GM21381 (cell line): ENCODE measurements at regions not wholly inside any gene's neighbourhood (a gene's known extent, or its start where the extent isn't known, plus 50 kb on each side); places are given as distances from the start of the nearest gene placed in this dataset.
A peak's percentile ranks its signal among the peaks of the same experiment; 100 is the strongest.
"Not testable (repeated sequence)": the region's sequence is repeated elsewhere in the genome, so short reads cannot be mapped to it uniquely, and the experiment has no call there.

ENCODE experiments used
- ATAC-seq: cut with Tn5 transposase; IDR thresholded peaks from one replicate; pipeline ENCODE4 v1.9.1; 2021; ENCODE audit warnings: mild to moderate bottlenecking, moderate library complexity; ENCODE audit not compliant: unreplicated experiment

DNA sequence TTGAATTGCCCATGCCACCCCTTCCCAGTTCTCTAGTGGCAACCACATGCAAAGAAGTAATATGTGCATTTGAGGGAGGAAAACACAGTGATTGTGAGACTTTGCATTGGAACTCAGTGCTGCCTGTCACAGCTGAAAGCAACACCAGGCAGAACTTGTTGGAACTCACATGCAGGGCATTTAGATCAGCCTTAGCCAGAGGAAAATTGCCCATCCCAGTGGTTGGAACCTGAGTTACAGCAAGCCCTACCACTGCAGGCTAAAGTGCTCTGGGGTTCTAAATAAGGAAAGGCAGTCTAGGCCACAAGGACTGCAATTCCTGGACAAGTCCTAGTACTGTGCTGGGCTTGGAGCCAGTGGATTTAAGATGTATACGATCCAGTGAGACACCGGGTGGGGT lies 245.3 kb upstream of the UFL1 start:
- no peak for ATAC-seq

DNA sequence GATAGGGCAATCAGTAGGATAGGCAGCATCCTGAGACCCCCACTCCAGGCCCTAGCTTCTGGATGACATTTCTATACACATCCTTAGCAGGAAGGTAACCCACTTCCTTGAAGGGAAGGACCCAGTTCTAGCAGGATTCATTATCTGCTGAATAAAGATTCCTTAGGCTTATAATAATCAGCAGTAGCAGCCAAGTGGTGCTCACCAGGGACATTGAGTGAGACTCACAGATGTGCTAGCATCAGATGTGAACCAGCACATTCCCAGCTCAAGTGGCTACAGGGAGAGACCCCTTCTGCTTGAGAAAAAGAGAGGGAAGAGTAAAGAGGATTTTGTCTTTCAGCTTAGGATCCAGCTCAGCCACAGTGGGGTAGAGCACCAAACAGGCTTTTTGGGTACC lies 244.8 kb upstream of the UFL1 start:
- no peak for ATAC-seq

DNA sequence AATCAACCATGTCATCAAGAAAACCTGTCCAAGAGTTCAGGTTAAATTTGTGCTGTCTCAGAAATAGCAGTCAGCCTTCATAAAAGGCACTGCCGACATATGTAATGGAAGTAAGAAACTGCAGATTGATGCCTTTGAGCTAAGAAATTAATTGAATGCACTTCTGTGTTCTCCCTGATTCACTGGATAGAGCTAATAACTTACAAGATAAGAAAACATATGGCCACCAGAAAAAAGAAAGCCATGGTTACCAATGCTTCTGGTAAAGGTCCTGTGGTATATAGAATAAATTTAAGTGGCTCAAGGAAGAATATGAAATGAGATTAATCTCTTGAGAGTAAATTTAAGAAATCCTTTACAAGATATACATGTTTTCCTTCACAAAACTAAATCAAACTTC lies 242.5 kb upstream of the UFL1 start:
- ATAC-seq, result no peak

DNA sequence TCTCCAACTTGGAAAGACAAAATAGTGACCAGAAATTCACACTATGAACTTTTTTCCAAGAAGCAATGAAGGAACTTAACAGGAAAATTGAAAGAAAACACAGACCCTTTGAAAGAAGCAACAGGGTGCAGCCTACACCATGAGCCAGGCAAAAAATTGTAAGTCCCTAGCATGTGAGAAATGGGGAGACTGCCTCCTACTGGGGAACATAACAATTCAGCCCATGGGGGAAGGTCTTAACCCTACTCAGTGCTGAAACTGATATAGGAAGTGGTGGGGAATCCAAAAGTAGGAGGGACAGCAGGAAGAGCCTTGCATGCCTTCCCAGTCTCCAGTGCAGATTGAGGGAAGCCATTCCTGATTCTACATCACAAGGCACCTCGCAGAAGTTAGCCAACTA lies 235.1 kb upstream of the UFL1 start:
- ATAC-seq, result no peak

DNA sequence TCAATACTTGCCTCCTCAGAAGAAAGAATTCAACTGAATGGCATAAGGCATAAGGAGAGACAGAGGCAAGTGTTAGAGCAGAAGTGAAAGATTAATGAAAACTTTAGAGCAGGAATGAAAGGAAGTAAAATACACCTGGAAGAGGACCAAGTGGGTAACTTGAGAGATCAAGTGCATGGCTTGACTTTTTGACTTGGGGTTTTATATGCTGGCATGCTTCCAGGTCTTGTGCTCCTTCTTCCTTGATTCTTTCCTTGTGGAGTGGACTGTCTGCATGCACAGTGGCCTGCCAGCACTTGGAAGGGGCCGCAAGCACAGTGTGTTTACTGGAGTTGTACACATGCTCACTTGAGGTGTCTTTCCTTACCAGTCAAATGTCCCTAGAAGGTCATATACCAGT lies 222.1 kb upstream of the UFL1 start:
- no peak for ATAC-seq

DNA sequence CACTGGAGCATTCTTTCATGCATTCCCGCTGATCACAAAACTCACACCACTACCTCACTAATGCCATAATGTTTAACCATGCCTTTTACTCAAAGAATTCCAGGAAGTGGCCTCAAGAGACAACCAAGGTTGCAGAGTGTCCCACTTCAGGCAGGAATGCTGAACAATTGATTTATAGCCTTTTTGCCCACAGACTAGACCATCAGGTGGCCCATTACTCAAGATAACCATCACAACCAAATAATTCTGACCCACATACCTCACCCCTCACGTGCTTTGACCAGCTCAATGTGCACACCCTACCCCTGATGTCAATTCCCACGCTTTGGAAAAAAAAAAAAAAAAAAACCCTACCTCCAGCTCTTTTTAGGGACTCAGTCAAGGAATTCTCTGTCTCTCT lies 220.6 kb upstream of the UFL1 start:
- ATAC-seq, result no peak

DNA sequence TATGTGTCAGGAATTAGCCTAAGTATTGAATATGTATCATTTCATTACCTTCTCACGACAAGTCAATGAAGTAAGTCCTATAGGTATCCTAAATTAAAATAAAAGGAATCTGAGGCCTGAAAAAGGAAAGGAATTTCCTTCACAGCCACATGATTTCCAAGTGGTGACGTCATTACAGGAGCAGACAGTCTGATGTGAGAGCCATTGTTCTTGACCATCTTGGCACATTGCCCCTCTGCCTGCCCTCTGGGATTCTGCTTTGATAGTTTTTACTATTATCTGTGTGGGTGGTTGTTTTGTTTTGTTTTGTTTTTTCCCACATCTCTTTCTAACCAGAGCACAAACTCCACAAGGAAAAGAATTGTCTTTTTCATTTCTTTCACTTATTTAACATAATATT lies 219.8 kb upstream of the UFL1 start:
- no peak for ATAC-seq

DNA sequence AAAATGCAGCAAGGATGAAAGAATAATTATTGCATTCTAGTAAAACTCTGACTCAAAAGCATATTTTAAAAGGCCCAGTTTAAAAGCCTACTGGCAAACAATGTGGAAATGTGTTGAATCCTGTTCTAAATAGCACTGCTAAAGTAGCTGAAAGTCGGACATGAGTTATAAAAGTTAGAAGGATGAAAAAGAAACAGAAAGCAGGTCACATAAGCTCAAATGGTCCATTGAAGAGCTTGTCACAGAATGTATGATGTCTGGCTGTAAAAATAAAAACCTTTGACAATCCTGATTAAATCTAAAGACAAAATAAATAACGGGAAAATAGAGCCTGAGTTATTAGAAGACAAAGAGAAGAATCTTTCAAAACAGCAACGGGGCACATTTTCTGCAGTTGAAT lies 218.6 kb upstream of the UFL1 start:
- ATAC-seq, result no peak

DNA sequence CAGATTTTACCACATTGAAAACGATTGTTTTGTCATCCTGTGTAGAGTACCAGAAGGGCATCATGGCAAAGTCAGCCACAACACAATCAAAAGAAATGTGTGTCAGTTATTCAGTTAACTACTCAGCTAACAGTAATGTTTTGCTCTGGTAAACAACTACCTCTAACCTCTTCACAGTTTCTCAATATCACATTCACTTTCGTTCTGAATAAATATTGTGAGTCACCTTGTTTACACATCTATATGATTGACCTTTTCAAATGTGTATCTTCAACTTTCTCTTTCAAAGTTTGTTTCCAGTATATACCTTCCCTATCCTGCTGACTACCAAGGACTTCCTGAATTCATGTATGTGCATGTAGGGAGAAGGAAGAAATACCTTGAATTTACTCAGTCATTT lies 216.6 kb upstream of the UFL1 start:
- peak; percentile 96 for ATAC-seq

DNA sequence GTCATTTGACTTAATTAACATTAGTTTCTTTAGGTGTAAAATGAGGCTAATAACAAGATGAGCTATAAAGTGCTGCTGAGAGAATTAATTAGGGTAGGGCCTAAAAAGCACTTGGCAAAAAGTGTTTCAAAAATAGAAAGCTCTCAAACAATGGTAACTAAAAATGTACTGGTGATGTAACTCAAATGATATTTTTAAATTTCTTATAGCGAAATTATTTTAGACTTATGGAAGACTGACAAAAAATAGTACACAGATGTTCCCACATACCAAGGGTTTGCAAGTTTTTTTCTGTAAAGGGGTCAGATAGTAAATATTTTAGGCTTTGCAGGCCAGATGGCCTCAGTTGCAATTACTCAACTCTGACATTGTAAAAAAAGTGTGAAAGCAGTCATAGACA lies 190.7 kb upstream of the UFL1 start:
- ATAC-seq, result no peak

DNA sequence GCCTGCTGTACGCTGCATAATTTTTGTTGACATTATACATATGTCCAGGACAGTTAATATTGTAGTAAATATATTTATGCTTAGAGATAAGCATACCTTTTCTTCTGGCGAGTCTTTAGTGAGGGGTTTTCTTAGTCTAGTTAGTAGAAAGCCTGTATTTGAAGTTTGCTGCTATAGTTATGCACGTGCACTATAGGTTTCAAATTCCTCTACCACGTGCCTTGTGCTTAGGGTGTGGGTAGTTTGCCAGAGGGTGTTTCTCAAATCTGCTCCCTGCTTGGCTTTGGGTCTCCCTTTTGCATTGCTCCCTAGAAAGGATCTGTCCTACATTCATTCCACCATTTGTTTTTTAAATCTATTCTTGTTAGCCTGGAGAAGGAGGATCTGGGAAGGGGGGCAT lies 181.4 kb upstream of the UFL1 start:
- no peak for ATAC-seq

DNA sequence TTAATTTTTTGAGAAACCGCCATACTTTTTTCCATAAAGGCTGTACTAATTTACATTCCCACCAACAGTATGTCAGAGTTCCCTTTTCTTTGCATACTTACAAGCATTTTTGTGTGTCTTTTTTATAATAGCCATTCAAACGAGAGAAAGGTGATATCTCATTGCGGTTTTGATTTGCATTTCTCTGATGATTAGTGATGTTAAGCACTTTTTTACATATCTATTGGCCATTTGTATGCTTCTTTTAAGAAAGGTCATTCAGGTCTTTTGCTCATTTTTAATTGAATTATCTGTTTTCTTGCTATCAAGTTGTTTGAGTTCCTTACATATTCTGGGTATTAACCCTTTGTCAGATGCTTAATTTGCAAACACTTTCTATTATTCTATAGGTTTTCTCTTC lies 176.1 kb upstream of the UFL1 start:
- ATAC-seq, result no peak

DNA sequence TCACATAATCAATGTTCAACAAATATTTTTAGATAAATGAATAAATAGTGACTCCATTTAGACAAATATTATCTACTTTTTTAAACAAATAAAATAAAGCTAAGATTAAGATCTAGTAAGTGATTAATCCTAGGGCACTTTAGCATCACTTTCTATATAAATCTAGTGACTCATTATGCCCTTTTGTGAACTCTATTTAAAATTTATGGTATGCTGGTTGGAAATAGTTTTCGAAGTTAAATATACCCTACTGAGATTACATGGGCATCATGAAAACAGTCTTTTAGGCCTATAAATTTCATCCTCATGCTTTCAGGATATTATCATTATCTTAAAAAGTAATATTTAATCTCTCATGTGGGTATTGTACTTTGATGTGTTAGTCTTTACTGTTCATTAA lies 140.4 kb upstream of the UFL1 start:
- no peak for ATAC-seq

DNA sequence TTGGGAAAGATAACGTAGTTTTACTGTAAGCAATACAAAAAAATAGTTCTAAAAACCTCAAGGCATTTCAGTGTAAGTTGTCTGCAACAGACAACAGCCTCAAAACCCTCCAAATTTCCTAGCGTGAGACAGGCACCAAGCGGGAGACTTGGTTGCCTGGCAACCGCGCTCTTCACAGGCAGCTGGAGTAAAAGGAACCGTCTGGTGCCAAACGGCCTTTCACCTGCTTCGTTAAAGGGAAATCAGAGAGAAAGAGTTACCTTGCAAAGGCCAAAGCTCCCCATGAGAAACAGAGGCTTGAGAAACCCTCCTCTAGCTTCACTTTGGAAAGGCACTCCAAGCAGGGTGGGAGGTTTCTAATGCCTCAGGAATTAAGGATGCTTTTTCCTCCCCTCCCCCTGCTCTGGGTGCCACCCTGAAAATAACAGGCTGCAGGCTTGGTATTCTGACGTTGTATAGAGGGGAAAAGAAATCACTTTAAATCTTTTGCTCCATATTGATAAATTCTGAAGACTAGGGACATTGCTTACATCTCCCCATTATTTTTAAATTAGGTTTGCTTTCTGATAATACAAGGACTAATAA lies 129.7 kb upstream of the UFL1 start:
- ATAC-seq, result peak; percentile 54

DNA sequence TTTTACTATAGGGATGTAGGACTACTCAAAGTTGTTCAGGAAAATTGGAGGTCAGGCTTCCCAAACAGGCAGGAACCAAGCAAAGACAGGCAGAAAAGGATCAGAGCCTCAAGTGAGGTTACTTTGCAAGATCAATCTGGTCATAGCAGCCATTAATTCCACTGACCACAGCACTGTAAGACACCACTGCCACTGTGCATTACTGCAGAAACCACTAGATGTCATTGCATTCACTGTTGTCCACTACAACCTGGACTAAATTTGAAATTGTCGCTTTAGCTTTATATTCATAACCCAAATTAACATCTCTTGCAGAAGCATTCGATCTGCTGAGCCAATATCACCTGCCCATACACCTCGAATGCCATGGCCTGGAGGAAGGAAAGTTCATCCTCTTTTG lies 126.9 kb upstream of the UFL1 start:
- ATAC-seq, result peak; percentile 48

DNA sequence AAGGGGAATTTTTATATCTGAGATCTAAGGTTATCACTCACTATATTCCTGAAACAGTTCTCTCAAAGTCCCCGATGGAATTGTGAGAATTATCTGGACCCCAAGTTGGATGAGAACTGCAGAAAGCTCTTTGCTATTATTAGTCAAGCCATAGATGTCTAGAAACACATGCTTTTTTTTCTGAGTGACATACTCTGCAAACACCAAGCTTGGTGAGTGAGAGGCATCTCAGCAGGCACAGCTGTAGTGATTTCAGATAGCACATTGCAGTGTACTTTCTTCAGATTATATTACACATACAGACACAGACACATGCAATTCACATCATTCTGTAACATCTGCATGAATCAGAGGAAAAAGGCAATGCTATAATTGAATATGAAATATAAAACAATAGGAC lies 111.1 kb upstream of the UFL1 start:
- ATAC-seq, result no peak

DNA sequence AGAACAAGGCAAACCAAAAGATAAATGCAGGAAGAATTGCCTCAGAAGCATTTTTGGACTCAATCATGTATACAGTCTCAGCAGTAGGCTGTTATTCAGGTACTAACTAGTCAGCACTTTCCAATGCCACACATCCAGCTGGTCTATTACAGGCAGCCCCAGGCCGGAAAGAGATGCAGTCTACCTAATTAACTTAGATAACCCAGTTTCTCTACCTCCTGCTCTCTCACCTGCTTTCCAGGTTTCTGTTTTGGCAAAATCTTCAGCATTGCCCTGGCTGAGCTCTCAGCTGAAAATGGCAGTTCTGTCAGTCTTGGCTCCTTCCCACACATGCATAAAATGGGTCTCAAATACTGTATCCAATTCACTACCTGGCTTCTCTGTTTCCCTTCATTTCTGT lies 101.3 kb upstream of the UFL1 start:
- no peak for ATAC-seq

DNA sequence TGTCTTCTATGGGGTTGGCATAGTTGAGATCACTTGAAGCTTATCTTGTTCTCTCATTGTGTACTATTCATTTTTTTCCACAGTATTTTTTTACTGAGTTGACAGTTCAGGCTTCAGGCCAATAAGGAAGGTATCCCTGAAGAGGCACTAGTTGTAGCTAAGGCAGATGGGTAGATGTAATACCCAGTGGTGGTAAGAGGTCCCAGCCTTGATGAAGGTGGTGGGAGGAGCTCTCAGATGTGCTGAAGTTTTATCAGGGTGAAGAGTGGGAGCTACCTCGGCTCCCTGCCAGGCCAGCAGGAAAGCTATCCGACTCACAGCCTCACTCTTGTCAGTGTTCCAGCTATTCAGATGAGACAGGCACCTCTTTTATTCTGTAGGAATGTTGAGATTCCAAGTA lies 87.7 kb upstream of the UFL1 start:
- no peak for ATAC-seq

DNA sequence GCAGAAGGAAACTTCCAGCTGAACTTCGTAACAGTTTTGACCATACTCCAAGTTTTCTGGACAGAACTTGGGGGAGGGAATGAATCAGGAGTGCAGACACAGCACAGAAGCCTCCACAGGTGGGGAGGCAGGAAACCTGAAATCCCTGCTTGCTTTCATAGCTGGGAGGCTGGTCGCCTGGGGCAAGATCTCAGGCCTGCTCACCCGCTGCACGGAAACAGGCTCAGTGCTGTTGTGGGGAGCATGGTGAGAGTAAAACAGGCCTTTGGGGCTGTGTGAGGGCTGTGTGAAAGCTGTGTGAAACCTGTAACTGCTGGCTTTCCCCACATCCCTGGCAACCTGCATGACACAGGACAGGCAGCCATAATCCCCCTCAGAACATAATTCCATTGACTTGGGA lies 85.2 kb upstream of the UFL1 start:
- no peak for ATAC-seq

DNA sequence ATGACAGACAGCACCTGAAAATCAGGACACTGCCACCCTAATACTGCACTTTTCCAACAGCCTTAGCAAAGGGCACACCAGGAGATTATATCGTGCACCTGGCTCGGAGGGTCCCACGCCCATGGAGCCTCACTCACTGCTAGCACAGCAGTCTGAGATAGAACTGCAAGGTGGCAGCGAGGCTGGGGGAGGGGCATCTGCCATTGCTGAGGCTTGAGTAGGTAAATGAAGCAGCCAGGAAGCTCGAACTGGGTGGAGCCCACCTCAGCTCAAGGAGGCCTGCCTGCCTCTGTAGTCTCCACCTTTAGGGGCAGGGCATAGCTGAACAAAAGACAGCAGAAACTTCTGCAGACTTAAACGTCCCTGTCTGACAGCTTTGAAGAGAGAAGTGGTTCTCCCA lies 84.4 kb upstream of the UFL1 start:
- not testable (repeated sequence) for ATAC-seq

DNA sequence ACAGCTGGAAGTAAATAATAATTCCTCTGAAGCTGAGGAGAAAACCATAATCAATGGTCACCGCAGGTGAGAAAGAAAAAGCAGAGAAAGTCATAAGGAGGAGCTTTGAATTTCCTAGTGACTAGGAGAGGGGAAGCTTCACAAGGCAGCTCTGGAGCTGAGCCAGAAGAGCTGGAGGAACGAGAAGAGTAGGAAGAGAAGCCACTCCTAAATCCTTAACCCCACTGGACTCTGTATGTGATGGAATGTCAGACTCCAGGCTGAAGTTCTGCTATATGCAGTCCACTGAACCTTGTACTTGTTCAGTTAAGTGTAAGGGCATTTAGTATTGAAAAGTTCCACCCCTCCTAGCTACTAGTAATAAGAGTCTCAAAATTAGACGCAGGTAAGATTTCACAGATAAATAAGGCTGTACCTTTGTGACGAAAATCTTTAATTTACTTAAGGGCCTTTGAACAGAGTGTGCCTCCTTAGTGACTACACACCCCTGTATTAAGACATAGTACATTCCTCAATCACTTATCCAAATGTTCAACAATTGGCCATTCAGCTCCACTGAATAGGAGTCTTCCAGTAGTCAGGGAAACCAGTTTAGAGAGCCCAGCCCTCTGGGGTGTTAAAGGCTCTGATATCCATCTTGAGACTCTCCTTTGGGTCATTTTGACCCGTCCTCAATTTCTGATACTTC lies 71.4 kb upstream of the UFL1 start:
- ATAC-seq, result no peak

DNA sequence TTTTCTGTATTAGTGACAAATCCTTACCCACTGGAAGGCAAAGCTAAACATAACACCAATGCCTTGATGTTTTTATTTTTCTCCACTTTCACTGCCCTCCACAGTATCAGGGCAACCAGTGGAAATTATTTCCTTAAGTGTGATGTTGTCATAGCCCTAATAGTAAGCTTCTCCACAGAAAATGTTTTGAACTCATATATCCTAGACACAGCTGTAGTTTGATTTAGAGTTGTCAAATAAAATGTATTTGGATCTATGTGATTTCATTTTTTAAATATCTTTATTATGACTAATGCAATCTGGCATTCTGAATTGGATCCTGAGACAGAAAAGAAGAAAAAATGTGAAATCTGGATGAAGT lies 70.9 kb upstream of the UFL1 start:
- ATAC-seq, result no peak

DNA sequence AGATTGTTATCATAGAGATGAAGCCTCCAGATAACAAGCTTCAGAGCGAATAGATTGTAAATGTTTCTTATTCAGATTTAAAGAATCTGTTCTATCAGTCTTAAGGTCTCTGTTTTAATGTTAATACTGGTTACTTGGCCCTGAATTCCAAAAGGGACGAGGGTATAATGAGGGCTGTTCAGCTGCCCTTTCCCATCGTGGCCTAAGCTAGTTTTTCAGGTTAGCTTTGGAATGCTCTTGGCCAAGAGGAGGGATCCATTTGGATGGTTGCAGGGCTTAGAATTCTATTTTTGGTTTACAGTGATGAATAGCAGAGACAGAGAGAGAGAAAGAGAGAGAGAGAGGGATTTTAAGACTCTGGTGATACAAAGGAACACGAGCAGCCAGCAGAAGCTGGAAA lies 62.8 kb upstream of the UFL1 start:
- ATAC-seq, result no peak
